DOHH2 (cell line): ENCODE measurements at regions not wholly inside any gene's neighbourhood (a gene's known extent, or its start where the extent isn't known, plus 50 kb on each side); places are given as distances from the start of the nearest gene placed in this dataset.

Experiments
- EZH2phosphoT487 ChIP-seq: fragments of 200-600 bp; sonication (generic); IDR thresholded peaks from 2 replicates; pipeline ENCODE4 v1.6.1; 2017; ENCODE audit warnings: borderline replicate concordance, mild to moderate bottlenecking, antibody characterized with exemption, low read length, moderate library complexity, mixed read lengths
- TF ChIP-seq, protein P1 (sequence below): fragments of 200-600 bp; sonication (generic); IDR thresholded peaks from one replicate; pipeline ENCODE4 v1.5.1; 2014; ENCODE audit warnings: antibody characterized with exemption, mild to moderate bottlenecking, low read depth, low read length; ENCODE audit not compliant: poor library complexity, severe bottlenecking

DNA sequence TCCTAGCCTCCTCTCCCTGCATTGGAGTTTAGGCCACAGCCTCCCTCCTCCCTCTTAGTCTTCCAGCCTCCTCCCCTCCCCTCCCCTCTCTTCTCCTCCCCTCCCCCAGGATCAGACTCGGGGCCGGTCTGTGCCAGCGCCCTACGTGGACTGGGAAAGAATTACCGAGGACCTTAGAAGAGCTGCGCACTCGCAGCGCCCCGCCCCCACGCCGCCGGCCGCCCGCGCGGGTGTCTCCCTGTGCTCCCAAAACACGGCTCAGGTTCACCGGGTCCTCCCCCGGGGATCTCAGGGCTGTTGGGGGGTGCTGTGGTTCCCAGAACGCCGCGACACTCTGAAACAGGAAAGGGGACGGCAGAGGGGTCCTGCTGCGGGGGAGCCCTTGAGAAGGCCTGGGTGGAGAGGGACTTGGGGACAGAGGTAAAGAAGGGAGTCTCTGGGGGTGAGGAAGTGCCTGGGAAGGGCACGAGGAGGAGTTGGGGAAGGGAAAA is 122.3 kb upstream of the TBL1X start:
- TF ChIP-seq, protein P1, sequence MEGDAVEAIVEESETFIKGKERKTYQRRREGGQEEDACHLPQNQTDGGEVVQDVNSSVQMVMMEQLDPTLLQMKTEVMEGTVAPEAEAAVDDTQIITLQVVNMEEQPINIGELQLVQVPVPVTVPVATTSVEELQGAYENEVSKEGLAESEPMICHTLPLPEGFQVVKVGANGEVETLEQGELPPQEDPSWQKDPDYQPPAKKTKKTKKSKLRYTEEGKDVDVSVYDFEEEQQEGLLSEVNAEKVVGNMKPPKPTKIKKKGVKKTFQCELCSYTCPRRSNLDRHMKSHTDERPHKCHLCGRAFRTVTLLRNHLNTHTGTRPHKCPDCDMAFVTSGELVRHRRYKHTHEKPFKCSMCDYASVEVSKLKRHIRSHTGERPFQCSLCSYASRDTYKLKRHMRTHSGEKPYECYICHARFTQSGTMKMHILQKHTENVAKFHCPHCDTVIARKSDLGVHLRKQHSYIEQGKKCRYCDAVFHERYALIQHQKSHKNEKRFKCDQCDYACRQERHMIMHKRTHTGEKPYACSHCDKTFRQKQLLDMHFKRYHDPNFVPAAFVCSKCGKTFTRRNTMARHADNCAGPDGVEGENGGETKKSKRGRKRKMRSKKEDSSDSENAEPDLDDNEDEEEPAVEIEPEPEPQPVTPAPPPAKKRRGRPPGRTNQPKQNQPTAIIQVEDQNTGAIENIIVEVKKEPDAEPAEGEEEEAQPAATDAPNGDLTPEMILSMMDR: no peak
- TF ChIP-seq EZH2phosphoT487: no peak
